C4-2B (cell line): ENCODE measurements at regions not wholly inside any gene's neighbourhood (a gene's known extent, or its start where the extent isn't known, plus 50 kb on each side); places are given as distances from the start of the nearest gene placed in this dataset.
A peak's percentile ranks its signal among the peaks of the same experiment; 100 is the strongest.

Source experiments
- H3K27ac ChIP-seq: fragments of 450-650 bp; 2 replicates; pipeline ENCODE4 v1.5.1; 2017
- ZFX ChIP-seq: fragments of 450-650 bp; IDR thresholded peaks from 2 replicates; pipeline ENCODE4 v1.6.1; 2017
- TF ChIP-seq, protein P1 (sequence below): fragments of 450-650 bp; conservative IDR thresholded peaks from 2 replicates; pipeline ENCODE4 v1.5.1; 2017; ENCODE audit warnings: mild to moderate bottlenecking

- TF ChIP-seq, protein P1, sequence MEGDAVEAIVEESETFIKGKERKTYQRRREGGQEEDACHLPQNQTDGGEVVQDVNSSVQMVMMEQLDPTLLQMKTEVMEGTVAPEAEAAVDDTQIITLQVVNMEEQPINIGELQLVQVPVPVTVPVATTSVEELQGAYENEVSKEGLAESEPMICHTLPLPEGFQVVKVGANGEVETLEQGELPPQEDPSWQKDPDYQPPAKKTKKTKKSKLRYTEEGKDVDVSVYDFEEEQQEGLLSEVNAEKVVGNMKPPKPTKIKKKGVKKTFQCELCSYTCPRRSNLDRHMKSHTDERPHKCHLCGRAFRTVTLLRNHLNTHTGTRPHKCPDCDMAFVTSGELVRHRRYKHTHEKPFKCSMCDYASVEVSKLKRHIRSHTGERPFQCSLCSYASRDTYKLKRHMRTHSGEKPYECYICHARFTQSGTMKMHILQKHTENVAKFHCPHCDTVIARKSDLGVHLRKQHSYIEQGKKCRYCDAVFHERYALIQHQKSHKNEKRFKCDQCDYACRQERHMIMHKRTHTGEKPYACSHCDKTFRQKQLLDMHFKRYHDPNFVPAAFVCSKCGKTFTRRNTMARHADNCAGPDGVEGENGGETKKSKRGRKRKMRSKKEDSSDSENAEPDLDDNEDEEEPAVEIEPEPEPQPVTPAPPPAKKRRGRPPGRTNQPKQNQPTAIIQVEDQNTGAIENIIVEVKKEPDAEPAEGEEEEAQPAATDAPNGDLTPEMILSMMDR, result no peak
- no peak for TF ChIP-seq ZFX
- no peak overlapping the region for H3K27ac ChIP-seq
These were observed 206.5 kb upstream of the PGR start for GRCh38 chr11:101336155-101336554.

DNA sequence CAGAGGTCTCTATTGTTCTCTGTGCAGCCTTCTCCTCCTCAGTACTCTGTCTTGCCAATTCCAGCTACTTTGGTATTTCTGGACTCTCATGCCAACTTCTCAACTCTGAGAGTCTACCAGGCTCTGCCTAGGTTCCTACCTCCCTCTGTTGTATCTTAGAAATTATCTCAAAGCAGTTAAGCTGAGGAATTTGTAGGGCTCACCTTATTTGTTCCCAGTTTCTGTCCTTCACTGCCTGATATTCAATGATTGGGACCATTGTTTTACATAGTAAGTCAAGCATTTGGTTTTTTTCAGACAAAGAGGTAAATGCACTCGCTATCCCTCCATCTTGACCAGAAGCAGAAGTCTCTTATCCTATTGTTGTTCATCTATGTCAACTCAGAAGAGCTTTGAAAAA lies 205.0 kb upstream of the PGR start:
- TF ChIP-seq ZFX, result no peak
- TF ChIP-seq, protein P1, result no peak
- H3K27ac ChIP-seq, result no peak overlapping the region

- no peak overlapping the region for H3K27ac ChIP-seq
- TF ChIP-seq, protein P1, result no peak
- TF ChIP-seq ZFX, result no peak
These were observed 201.8 kb upstream of the PGR start for GRCh38 chr11:101331411-101331810.

- TF ChIP-seq, protein P1, result no peak
- TF ChIP-seq ZFX, result no peak
- no peak overlapping the region for H3K27ac ChIP-seq
These were observed 198.3 kb upstream of the PGR start for GRCh38 chr11:101327908-101328307.

DNA sequence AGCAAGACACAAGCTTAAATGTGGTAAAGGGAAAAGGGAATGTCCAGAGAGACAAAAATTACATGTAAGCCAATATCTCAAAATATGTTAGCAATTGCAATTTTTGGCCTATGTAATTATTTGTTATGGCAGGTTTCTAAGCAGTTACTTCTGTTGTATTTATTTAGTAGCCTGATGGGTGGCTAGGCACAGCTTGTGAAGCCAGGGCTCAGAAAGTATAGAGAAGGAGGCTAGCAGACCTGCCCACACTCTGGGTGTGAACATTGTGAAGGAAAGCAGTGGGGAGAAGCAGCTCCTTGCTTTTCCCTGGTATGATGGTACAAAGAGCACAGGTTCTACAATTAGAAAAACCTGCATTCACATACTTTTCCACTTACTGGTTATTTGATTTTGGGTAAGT lies 196.5 kb upstream of the PGR start:
- no peak for TF ChIP-seq ZFX
- TF ChIP-seq, protein P1, result no peak
- no peak overlapping the region for H3K27ac ChIP-seq

DNA sequence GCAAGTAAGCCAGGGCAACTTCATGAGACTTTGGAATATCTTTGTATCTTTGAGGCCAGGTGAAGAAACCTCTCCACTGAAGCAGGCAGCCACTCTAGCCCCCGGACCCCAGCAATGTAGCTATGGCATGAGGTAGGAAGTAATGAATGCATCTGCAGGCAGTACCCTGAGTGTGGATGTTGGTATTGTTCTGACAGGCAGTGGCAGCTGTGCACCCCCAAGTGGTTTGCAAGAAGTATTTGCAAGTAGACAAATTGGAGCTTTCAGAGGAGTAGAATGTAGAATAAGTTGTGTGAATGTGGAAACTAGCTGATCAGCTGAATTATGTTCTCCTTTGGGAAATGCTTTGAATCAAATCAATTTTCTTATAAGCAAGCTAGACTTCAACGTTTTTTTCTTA lies 194.4 kb upstream of the PGR start:
- H3K27ac ChIP-seq, result no peak overlapping the region
- no peak for TF ChIP-seq ZFX
- TF ChIP-seq, protein P1, result peak; percentile 45

- H3K27ac ChIP-seq, result no peak overlapping the region
- TF ChIP-seq, protein P1, result no peak
- TF ChIP-seq ZFX, result no peak
These were observed 191.6 kb upstream of the PGR start for GRCh38 chr11:101321222-101321621.
